ENCODE measurements at regions not wholly inside any gene's neighbourhood (a gene's known extent, or its start where the extent isn't known, plus 50 kb on each side); places are given as distances from the start of the nearest gene placed in this dataset.

GRCh38 chr7:12884033-12884432 lies 196.6 kb downstream of the ARL4A start:
- FAIRE-seq (no peak), DNase-seq (ENCODE audit: low read depth, low spot score) (no peak)
- Histone ChIP-seq H3K4me1 (ENCODE audit: control insufficient read depth, extremely low read depth, insufficient read depth, low read length) (no peaks in the 10 kb centered on the region), H4K20me1 (replicated peaks; ENCODE audit: control insufficient read depth, extremely low read depth, insufficient read depth, low read length) (no peaks in the 10 kb centered on the region), H3K27ac (ENCODE audit: insufficient read depth, low read depth, low read length) (no peak overlapping the region), H3K36me3 (ENCODE audit: control insufficient read depth in 2 of 2, extremely low read depth in 1 of 2, insufficient read depth in 2 of 2, low read length in 2 of 2) (no peaks in the 10 kb centered on the region), H3K9me3 (replicated peaks; ENCODE audit: control insufficient read depth, insufficient read depth, low read length) (no peaks in the 10 kb centered on the region), H3K9ac (replicated peaks; ENCODE audit: extremely low read depth, insufficient read depth, low read length) (no peak overlapping the region), H3K79me2 (ENCODE audit: control insufficient read depth, insufficient read depth, low read length) (no peaks in the 10 kb centered on the region), H3K27me3 (ENCODE audit: control insufficient read depth in 2 of 2, insufficient read depth in 2 of 2, low read length in 2 of 2) (no peaks in the 10 kb centered on the region), H3K9me1 (replicated peaks; ENCODE audit: control insufficient read depth, extremely low read depth, insufficient read depth, low read length) (no peaks in the 10 kb centered on the region), H3K4me2 (ENCODE audit: insufficient read depth, low read length) (no peak overlapping the region), H3K4me3 (replicated peaks in 1 of 3; ENCODE audit: insufficient read depth in 1 of 3, low read depth in 1 of 3, low read length in 3 of 3) (no peak overlapping the region), H2AFZ (ENCODE audit: low read depth, low read length) (no peak overlapping the region)
- dilution Hi-C loops (cut with MboI; ENCODE audit: extremely low pct_ligation_motif_present, low sequenced_read_pairs): no loop called here
- TF ChIP-seq MYC (IDR thresholded peaks at IDR 0.05; ENCODE audit: low read depth, low read length) (no peak), POLR2A (IDR thresholded peaks at IDR 0.05; ENCODE audit: low read depth, low read length) (no peak), MAX (IDR thresholded peaks at IDR 0.05; ENCODE audit: insufficient read depth, insufficient read length) (no peak), GATA2 (IDR thresholded peaks at IDR 0.05; ENCODE audit: insufficient read depth, insufficient read length, low read depth, low read length) (no peak), CTCF (IDR thresholded peaks at IDR 0.05; ENCODE audit: extremely low read depth in 1 of 2, insufficient read depth in 1 of 2, low read depth in 1 of 2, low read length in 2 of 2) (no peak), JUN (IDR thresholded peaks at IDR 0.05; ENCODE audit: borderline replicate concordance, insufficient read depth, insufficient read length, low read depth) (no peak), POLR2AphosphoS5 (IDR thresholded peaks at IDR 0.05; ENCODE audit: insufficient read depth, low read depth, low read length) (no peak), EZH2 (IDR thresholded peaks at IDR 0.05; ENCODE audit: borderline replicate concordance, low read depth, low read length, severe bottlenecking) (no peak), FOS (IDR thresholded peaks at IDR 0.05; ENCODE audit: borderline replicate concordance, insufficient read depth, low read length) (no peak)
- ChIA-PET CTCF (no interaction called here), POLR2A (no interaction called here)
- intact Hi-C loops (cut with micrococcal nuclease): no loop called here
- no TSS peak for BruUV-seq (replicated peaks)

All from endothelial cell of umbilical vein (primary cell).